HCT116 (cell line): ENCODE measurements at regions not wholly inside any gene's neighbourhood (a gene's known extent, or its start where the extent isn't known, plus 50 kb on each side); places are given as distances from the start of the nearest gene placed in this dataset.

Experiments
- CEBPB ChIP-seq: IDR thresholded peaks from 2 replicates; pipeline ENCODE4 v1.6.1; 2012; ENCODE audit warnings: low read depth
- MAX ChIP-seq: IDR thresholded peaks from 2 replicates; pipeline ENCODE4 v1.6.1; 2012
- POLR2A ChIP-seq: IDR thresholded peaks from 2 replicates; pipeline ENCODE4 v1.7.0; 2011; ENCODE audit warnings: borderline replicate concordance; ENCODE audit not compliant: insufficient read depth, insufficient read length; ENCODE audit errors: extremely low read depth
- POLR2AphosphoS5 ChIP-seq: IDR thresholded peaks from 2 replicates; pipeline ENCODE4 v1.6.1; 2011; ENCODE audit warnings: mild to moderate bottlenecking, low read depth, low read length, moderate library complexity
- RAD21 ChIP-seq: IDR thresholded peaks from 2 replicates; pipeline ENCODE4 v1.6.1; 2012; ENCODE audit warnings: low read depth, mild to moderate bottlenecking
- SP1 ChIP-seq: IDR thresholded peaks from 2 replicates; pipeline ENCODE4 v1.6.1; 2012; ENCODE audit warnings: low read depth

GRCh38 chr16:58842156-58842555, 108.0 kb upstream of the GOT2 start:
- TF ChIP-seq MAX, result no peak
- no peak for TF ChIP-seq CEBPB
- TF ChIP-seq POLR2A, result no peak
- TF ChIP-seq SP1, result no peak
- TF ChIP-seq RAD21, result no peak
- no peak for TF ChIP-seq POLR2AphosphoS5
